ENCODE measurements at regions not wholly inside any gene's neighbourhood (a gene's known extent, or its start where the extent isn't known, plus 50 kb on each side); places are given as distances from the start of the nearest gene placed in this dataset.
A peak's percentile ranks its signal among the peaks of the same experiment; 100 is the strongest.

DNA sequence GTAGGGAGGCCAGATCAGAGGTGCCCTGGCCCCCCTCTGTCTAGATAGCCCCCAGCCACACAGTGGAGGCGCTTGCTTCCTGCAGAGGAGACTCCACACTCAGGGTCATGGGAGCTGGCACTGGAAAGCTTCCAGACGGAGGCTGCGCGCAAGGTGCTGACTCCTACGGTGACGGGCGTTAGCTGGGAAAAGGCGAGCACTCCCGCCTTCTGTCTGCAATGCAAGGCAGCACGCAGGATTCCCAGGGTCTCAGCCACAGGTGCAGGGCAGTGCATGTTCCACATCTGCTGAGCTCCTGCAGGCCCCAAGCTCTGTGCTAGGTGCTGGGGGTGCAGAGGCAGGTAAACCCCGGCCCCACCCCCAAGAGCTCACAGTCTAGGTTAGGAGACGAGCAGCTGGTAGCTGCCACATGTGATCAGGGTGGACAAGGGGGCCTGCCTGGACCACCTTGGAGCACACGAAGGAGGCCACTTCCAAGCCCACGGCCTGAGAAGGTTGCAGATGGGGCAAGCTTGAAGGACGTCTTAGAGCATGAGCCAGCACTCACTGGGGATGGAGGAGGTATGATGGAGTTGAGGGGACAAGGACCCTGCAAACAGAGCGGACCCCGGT is 310.9 kb upstream of the DIO3 start:
- no peak overlapping the region for H3K9ac ChIP-seq
- H3K4me3 ChIP-seq = no peak overlapping the region
- no peak overlapping the region for H3K4me2 ChIP-seq
- TF ChIP-seq Cebpa-rat (IDR thresholded peaks at IDR 0.05) = no peak
- peaks cover 18% of the 10 kb centered on the region for H3K9me3 ChIP-seq
- peaks cover 15% of the 10 kb centered on the region for H3K4me1 ChIP-seq
- no peaks in the 10 kb centered on the region for H3K36me3 ChIP-seq
- H3K27ac ChIP-seq = no peak overlapping the region
- peaks cover 28% of the 10 kb centered on the region for H3K27me3 ChIP-seq
- no peaks in the 10 kb centered on the region for H4K20me1 ChIP-seq

DNA sequence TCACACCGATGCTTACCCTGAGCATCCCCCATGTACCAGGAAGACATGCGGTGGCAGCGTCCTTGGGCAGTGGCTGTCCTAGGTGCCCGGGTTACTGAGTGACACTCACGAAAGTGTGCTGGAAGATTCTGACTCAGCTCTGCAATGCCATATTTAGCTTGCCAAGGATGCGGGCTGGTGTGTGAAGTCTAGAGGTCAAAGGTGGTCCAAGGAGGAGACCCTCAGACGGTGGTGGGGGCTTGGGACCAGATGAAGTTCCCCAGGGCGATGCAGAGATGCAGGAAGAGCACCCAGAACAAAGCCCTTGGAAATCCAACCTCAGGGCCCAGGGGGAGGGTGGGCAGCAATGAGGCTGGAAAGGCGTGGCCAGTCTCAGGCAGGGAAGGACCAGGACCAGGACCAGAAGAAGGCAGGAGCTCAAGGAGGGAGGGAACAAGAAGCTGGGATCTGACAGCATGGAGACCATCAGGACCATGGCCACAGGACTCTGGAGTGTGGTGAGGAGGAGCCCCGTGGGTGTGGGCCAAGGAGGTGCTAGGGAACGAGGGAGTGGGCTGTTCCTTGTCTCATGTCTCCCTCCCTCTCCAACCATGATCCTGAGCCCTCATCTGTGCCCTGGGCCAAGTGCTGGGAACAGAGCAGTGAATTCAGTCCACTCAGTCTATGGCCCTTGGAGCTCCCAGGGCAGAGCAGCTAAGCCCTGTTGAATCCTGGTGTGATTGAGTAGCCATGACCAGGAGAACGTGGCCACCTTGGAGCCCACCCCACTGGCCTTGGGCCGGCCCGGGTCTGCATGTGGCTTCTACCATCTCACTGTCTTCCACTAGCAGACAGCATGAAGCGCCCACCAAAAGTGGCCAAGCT is 310.1 kb upstream of the DIO3 start:
- peaks cover 21% of the 10 kb centered on the region for H3K27me3 ChIP-seq
- no peak for TF ChIP-seq Cebpa-rat (IDR thresholded peaks at IDR 0.05)
- H3K9ac ChIP-seq = no peak overlapping the region
- no peak overlapping the region for H3K4me3 ChIP-seq
- no peak overlapping the region for H3K27ac ChIP-seq
- H3K9me3 ChIP-seq = peaks cover 10% of the 10 kb centered on the region
- peak overlapping the region; percentile 69 for H3K4me2 ChIP-seq
- H4K20me1 ChIP-seq = no peaks in the 10 kb centered on the region
- H3K36me3 ChIP-seq = no peaks in the 10 kb centered on the region
- peaks cover 15% of the 10 kb centered on the region for H3K4me1 ChIP-seq

DNA sequence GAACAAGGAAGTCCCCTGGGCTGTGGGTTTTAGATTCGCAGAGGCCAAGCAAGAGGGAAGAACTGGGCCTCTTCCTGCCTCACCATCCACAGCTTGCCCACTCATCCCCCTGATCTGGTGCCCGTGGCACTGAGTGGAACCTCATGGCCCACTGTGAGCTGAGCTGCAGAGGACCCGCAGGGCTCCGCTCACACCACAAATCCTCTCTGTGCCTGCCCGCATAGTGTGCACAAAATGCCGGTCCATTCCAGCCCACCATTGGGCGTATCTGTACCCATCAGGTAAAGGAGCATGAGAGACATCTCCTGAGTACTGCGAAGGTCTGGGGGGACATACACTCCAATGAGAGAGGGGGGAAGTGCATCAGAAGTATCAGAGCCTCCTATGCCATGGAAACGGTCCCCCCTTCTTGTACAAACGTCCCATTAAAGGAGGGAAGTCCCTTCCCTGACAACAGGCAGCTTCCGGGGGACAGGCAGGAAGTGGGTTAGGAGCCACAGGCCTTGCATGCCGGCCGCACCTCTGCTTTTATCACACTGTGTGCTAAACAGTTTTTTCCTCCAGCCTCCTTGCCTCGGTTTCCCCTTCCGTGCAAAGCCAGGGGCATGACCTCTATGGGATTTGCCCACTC is 309.4 kb upstream of the DIO3 start:
- Histone ChIP-seq H3K27ac (no peak overlapping the region), H3K4me1 (peaks cover 15% of the 10 kb centered on the region), H3K4me2 (peak overlapping the region; percentile 69), H3K27me3 (peaks cover 13% of the 10 kb centered on the region), H3K9me3 (peaks cover 3% of the 10 kb centered on the region), H3K9ac (no peak overlapping the region), H3K36me3 (no peaks in the 10 kb centered on the region), H4K20me1 (no peaks in the 10 kb centered on the region), H3K4me3 (no peak overlapping the region)
- TF ChIP-seq Cebpa-rat (IDR thresholded peaks at IDR 0.05) = no peak

DNA sequence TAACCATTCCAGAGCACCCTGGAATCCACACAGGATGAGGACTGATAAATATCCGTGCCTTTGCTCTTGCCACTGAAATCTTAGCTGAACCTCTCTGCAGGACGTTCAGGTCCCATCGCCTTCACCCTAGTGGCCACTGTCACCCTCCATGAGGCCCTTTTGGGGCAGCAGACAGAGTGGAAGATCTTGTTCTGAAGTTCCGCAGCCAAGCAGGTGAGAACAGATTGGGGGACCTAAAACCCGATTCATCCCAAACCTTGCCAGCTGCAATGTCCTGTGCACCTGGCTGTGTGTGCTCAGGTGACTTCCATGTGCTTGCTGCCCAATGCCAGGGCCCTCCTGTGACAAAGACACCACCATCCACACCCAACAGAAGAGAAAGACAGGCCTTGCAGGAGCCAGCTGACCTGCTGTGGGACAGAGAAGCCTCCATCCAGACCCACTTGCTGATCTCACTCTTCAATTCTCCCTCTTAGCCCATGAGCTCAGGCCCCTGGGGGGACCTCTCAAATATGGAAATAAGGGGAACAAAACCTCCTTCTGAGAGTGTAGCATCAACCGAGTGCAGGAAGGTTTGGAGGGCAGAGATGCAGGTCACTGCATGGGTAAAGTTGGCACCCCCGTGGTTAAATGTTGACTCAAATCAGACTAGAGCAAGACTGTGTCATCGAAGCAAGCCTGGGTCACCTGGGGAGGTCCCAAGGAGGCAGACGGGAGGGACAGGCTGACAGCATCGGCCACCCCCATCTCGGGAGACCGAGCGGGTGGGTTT is 308.7 kb upstream of the DIO3 start:
- no peak for TF ChIP-seq Cebpa-rat (IDR thresholded peaks at IDR 0.05)
- no peak overlapping the region for H3K27ac ChIP-seq
- H3K27me3 ChIP-seq = peaks cover 6% of the 10 kb centered on the region; the same call in 1 of the 2 replicates
- H4K20me1 ChIP-seq = no peaks in the 10 kb centered on the region
- no peak overlapping the region for H3K9ac ChIP-seq
- H3K4me3 ChIP-seq = no peak overlapping the region
- peak overlapping the region; percentile 69 for H3K4me2 ChIP-seq
- no peaks in the 10 kb centered on the region for H3K36me3 ChIP-seq
- no peaks in the 10 kb centered on the region for H3K9me3 ChIP-seq
- peaks cover 15% of the 10 kb centered on the region for H3K4me1 ChIP-seq

DNA sequence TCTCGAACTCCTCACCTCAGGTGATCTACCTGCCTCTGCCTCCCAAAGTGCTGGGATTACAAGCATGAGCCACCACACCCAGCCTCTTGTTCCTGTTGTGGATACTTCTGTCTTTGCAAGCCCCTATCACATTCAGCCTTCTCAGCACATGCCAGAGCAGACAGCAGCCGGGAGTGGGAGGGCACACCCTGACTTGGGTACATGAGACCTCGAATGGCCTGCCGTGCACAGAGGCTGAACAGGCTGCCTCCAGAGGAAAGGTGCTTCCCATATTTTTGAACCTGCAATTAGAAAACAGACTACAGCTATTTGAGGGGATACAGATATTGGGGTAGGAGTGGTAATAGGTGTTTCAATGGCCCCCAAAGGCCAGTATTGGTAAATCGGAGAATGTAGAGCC is 307.3 kb upstream of the DIO3 start:
- Histone ChIP-seq H3K4me1 (peaks cover 15% of the 10 kb centered on the region), H3K27me3 (no peaks in the 10 kb centered on the region), H4K20me1 (no peaks in the 10 kb centered on the region), H3K36me3 (no peaks in the 10 kb centered on the region), H3K9me3 (no peaks in the 10 kb centered on the region), H3K9ac (no peak overlapping the region), H3K27ac (no peak overlapping the region), H3K4me3 (no peak overlapping the region), H3K4me2 (no peak overlapping the region)
- TF ChIP-seq Cebpa-rat (IDR thresholded peaks at IDR 0.05) = no peak

DNA sequence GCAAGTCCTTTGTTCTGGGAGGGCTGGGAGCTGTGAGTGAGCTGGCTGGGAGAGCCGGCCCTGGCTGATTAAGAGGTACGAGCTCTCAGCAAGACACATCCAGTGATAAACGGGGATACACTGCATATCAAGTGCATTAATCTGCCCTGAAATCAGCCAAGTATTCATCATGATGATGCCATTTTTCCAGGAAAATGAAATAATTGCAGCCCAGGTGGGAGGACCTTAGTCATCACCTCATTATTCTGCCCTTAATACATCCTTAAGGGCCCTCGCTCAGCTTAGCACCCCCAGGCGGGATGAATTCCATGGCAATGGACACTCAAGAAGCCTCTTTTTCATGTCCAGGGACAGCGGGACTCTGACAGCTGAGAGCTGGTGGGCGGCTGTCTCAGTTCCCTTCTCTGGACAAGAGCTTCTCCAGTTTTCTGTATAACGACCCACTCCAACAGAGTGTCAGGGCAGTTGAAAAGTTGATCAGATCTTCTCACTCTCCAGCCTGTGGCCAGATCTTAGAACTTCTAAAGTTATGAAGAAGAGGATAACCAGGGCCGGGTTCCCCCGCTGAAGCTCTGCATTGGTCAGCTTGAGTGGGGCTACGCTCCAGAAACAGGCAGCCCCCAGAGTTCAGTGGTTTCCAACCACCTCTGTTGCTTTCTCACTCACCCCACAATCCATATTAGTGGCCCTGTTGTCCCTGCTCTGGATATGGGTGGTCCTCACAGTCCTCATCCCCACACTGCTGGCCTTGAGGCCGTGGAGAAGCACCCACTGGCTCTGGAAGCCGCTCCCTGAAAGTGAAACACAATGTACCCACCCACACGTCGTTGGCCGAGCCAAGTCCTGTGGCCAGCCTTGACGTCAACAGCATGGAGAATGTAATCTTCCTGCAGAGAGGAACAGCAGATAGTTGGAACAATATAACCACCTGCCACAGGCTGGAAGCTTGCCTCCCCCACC is 306.2 kb upstream of the DIO3 start:
- Histone ChIP-seq H3K4me3 (no peak overlapping the region), H3K27me3 (no peaks in the 10 kb centered on the region), H3K9ac (no peak overlapping the region), H3K27ac (no peak overlapping the region), H4K20me1 (no peaks in the 10 kb centered on the region), H3K36me3 (no peaks in the 10 kb centered on the region), H3K9me3 (no peaks in the 10 kb centered on the region), H3K4me1 (peaks cover 15% of the 10 kb centered on the region), H3K4me2 (no peak overlapping the region)
- TF ChIP-seq Cebpa-rat (IDR thresholded peaks at IDR 0.05) = no peak

DNA sequence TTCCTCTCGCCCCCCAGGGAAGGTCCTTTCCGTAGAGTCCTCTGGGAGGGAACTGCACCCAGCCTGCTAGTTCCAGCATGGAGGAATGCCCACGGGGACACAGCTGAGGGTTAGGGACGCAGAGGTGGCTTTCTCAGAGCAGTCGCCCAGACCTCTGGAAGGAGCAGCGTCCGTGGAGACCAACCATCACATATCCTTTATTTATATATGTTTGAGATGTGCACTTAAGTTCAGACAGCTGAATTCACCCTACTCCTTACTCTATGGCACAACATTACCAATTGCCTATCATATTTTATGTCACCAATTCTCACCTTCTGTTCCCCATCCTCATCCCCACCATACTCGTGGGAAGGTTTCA is 305.6 kb upstream of the DIO3 start:
- no peak overlapping the region for H3K9ac ChIP-seq
- no peaks in the 10 kb centered on the region for H3K27me3 ChIP-seq
- H4K20me1 ChIP-seq = no peaks in the 10 kb centered on the region
- H3K27ac ChIP-seq = no peak overlapping the region
- no peak overlapping the region for H3K4me2 ChIP-seq
- no peaks in the 10 kb centered on the region for H3K36me3 ChIP-seq
- no peaks in the 10 kb centered on the region for H3K9me3 ChIP-seq
- H3K4me1 ChIP-seq = peaks cover 15% of the 10 kb centered on the region
- no peak overlapping the region for H3K4me3 ChIP-seq
- no peak for TF ChIP-seq Cebpa-rat (IDR thresholded peaks at IDR 0.05)

DNA sequence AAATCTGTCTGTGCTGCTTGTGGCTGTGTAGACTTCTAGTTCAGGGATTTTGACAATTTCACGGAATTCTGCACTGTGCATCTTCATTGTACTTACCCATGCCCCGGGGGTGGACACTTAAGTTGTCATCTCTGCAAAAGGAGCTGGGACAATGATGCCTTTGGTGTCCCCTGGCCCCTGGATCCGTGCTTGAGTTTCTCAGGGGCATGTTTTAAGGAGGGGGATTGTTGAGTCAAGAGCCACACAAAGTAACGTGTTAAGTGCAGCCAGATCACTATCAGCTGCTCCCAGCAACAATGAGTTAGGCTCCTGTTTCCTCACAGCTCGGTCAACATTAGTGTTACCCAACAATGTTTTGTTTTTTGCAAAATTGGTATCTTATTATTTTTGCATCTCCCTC is 305.0 kb upstream of the DIO3 start:
- Histone ChIP-seq H3K4me3 (no peak overlapping the region), H3K4me1 (peaks cover 14% of the 10 kb centered on the region), H3K27ac (no peak overlapping the region), H3K9ac (no peak overlapping the region), H3K9me3 (no peaks in the 10 kb centered on the region), H4K20me1 (no peaks in the 10 kb centered on the region), H3K4me2 (no peak overlapping the region), H3K36me3 (no peaks in the 10 kb centered on the region), H3K27me3 (no peaks in the 10 kb centered on the region)
- TF ChIP-seq Cebpa-rat (IDR thresholded peaks at IDR 0.05) = no peak

DNA sequence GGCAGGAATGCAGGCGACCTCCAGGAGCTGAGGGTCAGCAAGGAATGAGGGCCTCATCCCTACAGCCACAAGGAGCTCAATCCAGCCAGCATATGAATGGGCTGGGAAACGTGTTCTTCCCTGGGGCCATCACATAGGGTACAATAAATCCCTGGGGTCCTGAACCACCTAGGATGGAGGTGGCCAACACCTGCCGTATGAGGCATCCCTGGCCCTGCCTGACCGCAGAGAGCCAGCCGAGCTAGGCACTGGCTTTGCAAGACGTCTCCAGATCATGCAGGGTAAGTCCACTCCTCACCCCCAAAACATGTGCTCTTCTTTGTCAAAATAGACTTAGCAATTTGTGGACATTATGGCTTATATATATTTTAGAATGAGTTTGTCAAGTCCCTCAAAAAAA is 303.7 kb upstream of the DIO3 start:
- Histone ChIP-seq H3K27me3 (no peaks in the 10 kb centered on the region), H3K27ac (no peak overlapping the region), H4K20me1 (no peaks in the 10 kb centered on the region), H3K9me3 (peaks cover 5% of the 10 kb centered on the region; the same call in 1 of the 2 replicates), H3K36me3 (no peaks in the 10 kb centered on the region), H3K9ac (no peak overlapping the region), H3K4me1 (peaks cover 1% of the 10 kb centered on the region), H3K4me2 (no peak overlapping the region), H3K4me3 (no peak overlapping the region)
- TF ChIP-seq Cebpa-rat (IDR thresholded peaks at IDR 0.05) = no peak
